Tibial nerve (tissue), 4 donors: ENCODE measurements at regions not wholly inside any gene's neighbourhood (a gene's known extent, or its start where the extent isn't known, plus 50 kb on each side); places are given as distances from the start of the nearest gene placed in this dataset.

Source experiments
- EP300 ChIP-seq, 2 donors: sonication (generic); formaldehyde crosslinking; IDR thresholded peaks; one replicate each; pipeline ENCODE4 v1.6.1; 2017; ENCODE audit warnings: antibody characterized with exemption in 2 of 2, mild to moderate bottlenecking in 1 of 2
- POLR2A ChIP-seq, 2 donors: fragments of 450-650 bp; IDR thresholded peaks; one replicate each; pipeline ENCODE4 v1.6.1; 2017; ENCODE audit warnings: antibody characterized with exemption in 2 of 2, mild to moderate bottlenecking in 2 of 2, moderate library complexity in 2 of 2
- TF ChIP-seq, protein P1 (sequence below), 5 experiments: fragments of 200-600 bp in 3 of 5; fragments of 450-650 bp in 2 of 5; sonication (generic) in 3 of 5; IDR thresholded peaks; one replicate each; pipeline ENCODE4 v1.5.1; 2016 to 2019; ENCODE audit warnings: antibody characterized with exemption in 5 of 5, mild to moderate bottlenecking in 3 of 5, moderate library complexity in 2 of 5

DNA sequence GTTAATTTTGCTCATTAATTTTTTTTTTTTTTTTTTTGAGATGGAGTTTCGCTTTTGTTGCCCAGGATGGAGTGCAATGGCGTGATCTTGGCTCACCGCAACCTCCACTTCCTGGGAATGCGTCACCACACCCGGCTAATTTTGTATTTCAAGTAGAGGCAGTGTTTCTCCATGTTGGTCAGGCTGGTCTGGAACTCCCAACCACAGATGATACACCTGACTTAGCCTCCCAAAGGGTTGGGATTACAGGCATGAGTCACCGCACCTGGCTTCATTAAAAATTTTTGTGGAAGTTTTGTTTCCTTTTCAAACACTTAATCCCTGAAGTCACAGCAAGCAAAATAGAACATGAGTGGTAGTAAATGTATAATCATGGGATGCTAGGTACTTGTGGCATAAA is 857.2 kb upstream of the PHF14 start:
- TF ChIP-seq POLR2A (IDR thresholded peaks at IDR 0.05), result no peak
- TF ChIP-seq, protein P1, sequence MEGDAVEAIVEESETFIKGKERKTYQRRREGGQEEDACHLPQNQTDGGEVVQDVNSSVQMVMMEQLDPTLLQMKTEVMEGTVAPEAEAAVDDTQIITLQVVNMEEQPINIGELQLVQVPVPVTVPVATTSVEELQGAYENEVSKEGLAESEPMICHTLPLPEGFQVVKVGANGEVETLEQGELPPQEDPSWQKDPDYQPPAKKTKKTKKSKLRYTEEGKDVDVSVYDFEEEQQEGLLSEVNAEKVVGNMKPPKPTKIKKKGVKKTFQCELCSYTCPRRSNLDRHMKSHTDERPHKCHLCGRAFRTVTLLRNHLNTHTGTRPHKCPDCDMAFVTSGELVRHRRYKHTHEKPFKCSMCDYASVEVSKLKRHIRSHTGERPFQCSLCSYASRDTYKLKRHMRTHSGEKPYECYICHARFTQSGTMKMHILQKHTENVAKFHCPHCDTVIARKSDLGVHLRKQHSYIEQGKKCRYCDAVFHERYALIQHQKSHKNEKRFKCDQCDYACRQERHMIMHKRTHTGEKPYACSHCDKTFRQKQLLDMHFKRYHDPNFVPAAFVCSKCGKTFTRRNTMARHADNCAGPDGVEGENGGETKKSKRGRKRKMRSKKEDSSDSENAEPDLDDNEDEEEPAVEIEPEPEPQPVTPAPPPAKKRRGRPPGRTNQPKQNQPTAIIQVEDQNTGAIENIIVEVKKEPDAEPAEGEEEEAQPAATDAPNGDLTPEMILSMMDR (IDR thresholded peaks at IDR 0.05), result no peak
- no peak for TF ChIP-seq EP300 (IDR thresholded peaks at IDR 0.05)
